ENCODE measurements at regions not wholly inside any gene's neighbourhood (a gene's known extent, or its start where the extent isn't known, plus 50 kb on each side); places are given as distances from the start of the nearest gene placed in this dataset.

- in situ Hi-C loops (cut with HindIII; ENCODE audit: low sequenced_read_pairs), result no loop called here
- no peak overlapping the region for H3K4me3 ChIP-seq (ENCODE audit: low read depth, low read length)
- no peak for TF ChIP-seq CTCF (IDR thresholded peaks at IDR 0.05; ENCODE audit: low read depth, low read length, missing control alignments)
- DNase-seq (ENCODE audit: low read depth), result no peak
Measured at GRCh38 chr10:123240776-123241175, 86.6 kb downstream of the BUB3 start.

GRCh38 chr10:123241391-123242141 lies 87.4 kb downstream of the BUB3 start:
- TF ChIP-seq CTCF (IDR thresholded peaks at IDR 0.05; ENCODE audit: low read depth, low read length, missing control alignments), result no peak
- no peak for DNase-seq (ENCODE audit: low read depth)
- in situ Hi-C loops (cut with HindIII; ENCODE audit: low sequenced_read_pairs), result no loop called here
- no peak overlapping the region for H3K4me3 ChIP-seq (ENCODE audit: low read depth, low read length)

- H3K4me3 ChIP-seq (ENCODE audit: low read depth, low read length), result no peak overlapping the region
- no peak for DNase-seq (ENCODE audit: low read depth)
- in situ Hi-C loops (cut with HindIII; ENCODE audit: low sequenced_read_pairs), result no loop called here
- TF ChIP-seq CTCF (IDR thresholded peaks at IDR 0.05; ENCODE audit: low read depth, low read length, missing control alignments), result no peak
Measured at GRCh38 chr10:123244747-123245146, 90.5 kb downstream of the BUB3 start.

GRCh38 chr10:123245264-123245663 lies 91.1 kb downstream of the BUB3 start:
- in situ Hi-C loops (cut with HindIII; ENCODE audit: low sequenced_read_pairs), result no loop called here
- H3K4me3 ChIP-seq (ENCODE audit: low read depth, low read length), result no peak overlapping the region
- no peak for TF ChIP-seq CTCF (IDR thresholded peaks at IDR 0.05; ENCODE audit: low read depth, low read length, missing control alignments)
- DNase-seq (ENCODE audit: low read depth), result no peak

GRCh38 chr10:123249894-123250293 lies 95.7 kb downstream of the BUB3 start:
- DNase-seq (ENCODE audit: low read depth), result no peak
- in situ Hi-C loops (cut with HindIII; ENCODE audit: low sequenced_read_pairs), result no loop called here
- no peak overlapping the region for H3K4me3 ChIP-seq (ENCODE audit: low read depth, low read length)

GRCh38 chr10:123250640-123251039 lies 96.4 kb downstream of the BUB3 start:
- in situ Hi-C loops (cut with HindIII; ENCODE audit: low sequenced_read_pairs), result no loop called here
- TF ChIP-seq CTCF (IDR thresholded peaks at IDR 0.05; ENCODE audit: low read depth, low read length, missing control alignments), result no peak
- no peak overlapping the region for H3K4me3 ChIP-seq (ENCODE audit: low read depth, low read length)
- DNase-seq (ENCODE audit: low read depth), result no peak

More at GRCh38 chr10:123249894-123250293, 95.7 kb downstream of the BUB3 start:
- no peak for TF ChIP-seq CTCF (IDR thresholded peaks at IDR 0.05; ENCODE audit: low read depth, low read length, missing control alignments)

Measured in astrocyte of the cerebellum (primary cell).